ENCODE measurements at regions not wholly inside any gene's neighbourhood (a gene's known extent, or its start where the extent isn't known, plus 50 kb on each side); places are given as distances from the start of the nearest gene placed in this dataset.
A peak's percentile ranks its signal among the peaks of the same experiment; 100 is the strongest.

- TF ChIP-seq CTCF (conservative IDR thresholded peaks at IDR 0.05; ENCODE audit: low read length), result no peak
- H3K4me3 ChIP-seq (ENCODE audit: low read length), result no peak overlapping the region
- no peak for DNase-seq (ENCODE audit: low read depth)
Observed at GRCh38 chr1:91575909-91576519, 75.4 kb downstream of the CDC7 start.

GRCh38 chr1:91578320-91579109 is 77.9 kb downstream of the CDC7 start:
- no peak overlapping the region for H3K4me3 ChIP-seq (ENCODE audit: low read length)
- DNase-seq (ENCODE audit: low read depth), result peak; percentile 41
- TF ChIP-seq CTCF (conservative IDR thresholded peaks at IDR 0.05; ENCODE audit: low read length), result no peak

- DNase-seq (ENCODE audit: low read depth), result no peak
- H3K4me3 ChIP-seq (ENCODE audit: low read length), result no peak overlapping the region
- TF ChIP-seq CTCF (conservative IDR thresholded peaks at IDR 0.05; ENCODE audit: low read length), result no peak
Observed at GRCh38 chr1:91579658-91580228, 79.1 kb downstream of the CDC7 start.

- H3K4me3 ChIP-seq (ENCODE audit: low read length), result no peak overlapping the region
- DNase-seq (ENCODE audit: low read depth), result peak; percentile 95
- no peak for TF ChIP-seq CTCF (conservative IDR thresholded peaks at IDR 0.05; ENCODE audit: low read length)
Observed at GRCh38 chr1:91582431-91582921, 81.8 kb downstream of the CDC7 start.

- no peak overlapping the region for H3K4me3 ChIP-seq (ENCODE audit: low read length)
- no peak for TF ChIP-seq CTCF (conservative IDR thresholded peaks at IDR 0.05; ENCODE audit: low read length)
- DNase-seq (ENCODE audit: low read depth), result peak; percentile 92
Observed at GRCh38 chr1:91583326-91583755, 82.7 kb downstream of the CDC7 start.

- no peak for DNase-seq (ENCODE audit: low read depth)
- TF ChIP-seq CTCF (conservative IDR thresholded peaks at IDR 0.05; ENCODE audit: low read length), result no peak
Observed at GRCh38 chr1:91584309-91584708, 83.7 kb downstream of the CDC7 start.

More at GRCh38 chr1:91584309-91584708, 83.7 kb downstream of the CDC7 start:
- no peak overlapping the region for H3K4me3 ChIP-seq (ENCODE audit: low read length)
